GM18907 (cell line): ENCODE measurements at regions not wholly inside any gene's neighbourhood (a gene's known extent, or its start where the extent isn't known, plus 50 kb on each side); places are given as distances from the start of the nearest gene placed in this dataset.
"Not testable (repeated sequence)": the region's sequence is repeated elsewhere in the genome, so short reads cannot be mapped to it uniquely, and the experiment has no call there.

Experiments used
- ATAC-seq: cut with Tn5 transposase; IDR thresholded peaks from one replicate; pipeline ENCODE4 v1.9.1; 2021; ENCODE audit warnings: mild to moderate bottlenecking, moderate library complexity; ENCODE audit not compliant: unreplicated experiment

- not testable (repeated sequence) for ATAC-seq
Measured at GRCh38 chr2:208921358-208921757, 502.5 kb upstream of the MAP2 start.

GRCh38 chr2:208927867-208928266 is 496.0 kb upstream of the MAP2 start:
- ATAC-seq, result no peak

GRCh38 chr2:208929139-208929864 is 494.5 kb upstream of the MAP2 start:
- no peak for ATAC-seq

GRCh38 chr2:208929894-208930427 is 493.9 kb upstream of the MAP2 start:
- no peak for ATAC-seq

GRCh38 chr2:208935531-208935930 is 488.3 kb upstream of the MAP2 start:
- no peak for ATAC-seq

- ATAC-seq, result no peak
Measured at GRCh38 chr2:208937521-208937920, 486.3 kb upstream of the MAP2 start.

GRCh38 chr2:208939852-208940251 is 484.0 kb upstream of the MAP2 start:
- no peak for ATAC-seq

- ATAC-seq, result no peak
Measured at GRCh38 chr2:208945719-208946256, 478.1 kb upstream of the MAP2 start.

GRCh38 chr2:208948073-208948472 is 475.8 kb upstream of the MAP2 start:
- ATAC-seq, result no peak

GRCh38 chr2:208970070-208970469 is 453.8 kb upstream of the MAP2 start:
- no peak for ATAC-seq

- ATAC-seq, result no peak
Measured at GRCh38 chr2:208977582-208977981, 446.3 kb upstream of the MAP2 start.

GRCh38 chr2:208978946-208979345 is 444.9 kb upstream of the MAP2 start:
- ATAC-seq, result no peak

- ATAC-seq, result no peak
Measured at GRCh38 chr2:208980321-208980720, 443.5 kb upstream of the MAP2 start.

- ATAC-seq, result no peak
Measured at GRCh38 chr2:208982831-208983230, 441.0 kb upstream of the MAP2 start.

GRCh38 chr2:208983486-208983885 is 440.4 kb upstream of the MAP2 start:
- ATAC-seq, result no peak

- no peak for ATAC-seq
Measured at GRCh38 chr2:208984376-208985090, 439.3 kb upstream of the MAP2 start.

- ATAC-seq, result no peak
Measured at GRCh38 chr2:208985644-208986043, 438.2 kb upstream of the MAP2 start.

- no peak for ATAC-seq
Measured at GRCh38 chr2:208990716-208991115, 433.1 kb upstream of the MAP2 start.

- ATAC-seq, result no peak
Measured at GRCh38 chr2:208999911-209000310, 423.9 kb upstream of the MAP2 start.

- ATAC-seq, result no peak
Measured at GRCh38 chr2:209002054-209002453, 421.8 kb upstream of the MAP2 start.

- no peak for ATAC-seq
Measured at GRCh38 chr2:209005371-209005770, 418.5 kb upstream of the MAP2 start.
